Nephron progenitor cell (in vitro differentiated cells): ENCODE measurements at regions not wholly inside any gene's neighbourhood (a gene's known extent, or its start where the extent isn't known, plus 50 kb on each side); places are given as distances from the start of the nearest gene placed in this dataset.
"Not testable (repeated sequence)": the region's sequence is repeated elsewhere in the genome, so short reads cannot be mapped to it uniquely, and the experiment has no call there.

Experiments used
- DNase-seq: peaks from one replicate; pipeline ENCODE4 v3.0.0; 2021
- H3K27ac Mint-ChIP-seq: 2 replicates; pipeline ENCODE4 v1.8.0; 2021; ENCODE audit warnings: mild to moderate bottlenecking, moderate library complexity, mixed read lengths
- H3K27me3 Mint-ChIP-seq: 2 replicates; pipeline ENCODE4 v1.8.0; 2021; ENCODE audit warnings: mild to moderate bottlenecking, low read depth, mixed read lengths; ENCODE audit not compliant: poor library complexity
- H3K36me3 Mint-ChIP-seq: 2 replicates; pipeline ENCODE4 v1.8.0; 2021; ENCODE audit warnings: low read depth, mixed read lengths
- H3K4me1 Mint-ChIP-seq: 2 replicates; pipeline ENCODE4 v1.8.0; 2021; ENCODE audit warnings: mixed read lengths
- H3K4me3 Mint-ChIP-seq: 2 replicates; pipeline ENCODE4 v1.8.0; 2021; ENCODE audit warnings: mild to moderate bottlenecking, moderate library complexity, mixed read lengths
- H3K9me3 Mint-ChIP-seq: 2 replicates; pipeline ENCODE4 v1.8.0; 2021; ENCODE audit warnings: mild to moderate bottlenecking, moderate library complexity, mixed read lengths
- TF ChIP-seq, protein P1 (sequence below): fragments of 200-600 bp; sonication (generic); IDR thresholded peaks from 2 replicates; pipeline ENCODE4 v1.5.0; 2021; ENCODE audit warnings: antibody characterized with exemption

DNA sequence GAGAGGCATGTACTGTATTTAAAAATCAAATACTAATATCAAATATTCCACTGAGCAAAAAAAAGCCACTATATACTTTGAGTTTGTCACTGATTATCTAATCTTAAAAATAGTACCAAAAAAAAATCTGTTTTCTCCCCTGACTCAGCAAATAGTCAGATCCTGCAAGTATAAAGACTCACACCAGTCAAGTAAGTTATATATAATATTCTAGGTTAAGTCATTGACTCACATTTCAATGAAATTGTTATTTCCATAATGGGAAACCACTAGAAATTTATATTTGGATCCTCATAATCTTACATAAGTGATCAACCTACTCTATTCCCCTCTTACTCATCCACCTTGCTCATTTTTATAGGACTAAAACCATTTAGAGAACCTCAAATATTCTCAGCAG, 447.2 kb upstream of the MEF2C start:
- TF ChIP-seq, protein P1, sequence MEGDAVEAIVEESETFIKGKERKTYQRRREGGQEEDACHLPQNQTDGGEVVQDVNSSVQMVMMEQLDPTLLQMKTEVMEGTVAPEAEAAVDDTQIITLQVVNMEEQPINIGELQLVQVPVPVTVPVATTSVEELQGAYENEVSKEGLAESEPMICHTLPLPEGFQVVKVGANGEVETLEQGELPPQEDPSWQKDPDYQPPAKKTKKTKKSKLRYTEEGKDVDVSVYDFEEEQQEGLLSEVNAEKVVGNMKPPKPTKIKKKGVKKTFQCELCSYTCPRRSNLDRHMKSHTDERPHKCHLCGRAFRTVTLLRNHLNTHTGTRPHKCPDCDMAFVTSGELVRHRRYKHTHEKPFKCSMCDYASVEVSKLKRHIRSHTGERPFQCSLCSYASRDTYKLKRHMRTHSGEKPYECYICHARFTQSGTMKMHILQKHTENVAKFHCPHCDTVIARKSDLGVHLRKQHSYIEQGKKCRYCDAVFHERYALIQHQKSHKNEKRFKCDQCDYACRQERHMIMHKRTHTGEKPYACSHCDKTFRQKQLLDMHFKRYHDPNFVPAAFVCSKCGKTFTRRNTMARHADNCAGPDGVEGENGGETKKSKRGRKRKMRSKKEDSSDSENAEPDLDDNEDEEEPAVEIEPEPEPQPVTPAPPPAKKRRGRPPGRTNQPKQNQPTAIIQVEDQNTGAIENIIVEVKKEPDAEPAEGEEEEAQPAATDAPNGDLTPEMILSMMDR: no peak
- Mint-ChIP-seq H3K36me3 (peaks cover 4% of the 10 kb centered on the region), H3K4me3 (no peak overlapping the region), H3K27ac (no peak overlapping the region), H3K27me3 (no peaks in the 10 kb centered on the region), H3K9me3 (peaks cover 4% of the 10 kb centered on the region), H3K4me1 (peaks cover 13% of the 10 kb centered on the region)
- DNase-seq: no peak

DNA sequence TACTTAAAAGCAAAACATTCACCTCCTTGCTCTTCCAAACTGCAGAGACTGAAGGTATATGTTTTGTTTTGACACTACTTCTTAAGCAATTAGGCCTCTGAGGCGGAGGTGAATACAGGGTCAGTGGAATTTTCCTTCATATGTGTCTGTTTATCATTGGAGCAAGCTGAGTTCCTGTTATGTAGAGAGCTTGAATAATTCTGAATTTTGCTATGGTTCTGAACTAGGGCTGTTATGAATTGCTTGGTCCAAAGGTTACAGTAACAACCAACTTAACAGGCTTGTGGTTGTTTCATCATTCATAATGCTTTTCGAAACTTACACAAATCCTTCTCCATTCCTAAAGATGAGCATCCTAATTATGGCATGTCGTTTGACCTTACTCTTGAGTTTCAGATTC, 444.6 kb upstream of the MEF2C start:
- peaks cover 4% of the 10 kb centered on the region for H3K9me3 Mint-ChIP-seq
- H3K27ac Mint-ChIP-seq: no peak overlapping the region
- H3K4me3 Mint-ChIP-seq: no peak overlapping the region
- peaks cover 13% of the 10 kb centered on the region for H3K4me1 Mint-ChIP-seq
- DNase-seq: no peak
- TF ChIP-seq, protein P1: no peak
- no peaks in the 10 kb centered on the region for H3K27me3 Mint-ChIP-seq
- peaks cover 4% of the 10 kb centered on the region for H3K36me3 Mint-ChIP-seq

GRCh38 chr5:89324990-89325389, 442.0 kb upstream of the MEF2C start:
- peaks cover 13% of the 10 kb centered on the region for H3K4me1 Mint-ChIP-seq
- H3K27ac Mint-ChIP-seq: no peak overlapping the region
- no peak overlapping the region for H3K4me3 Mint-ChIP-seq
- no peaks in the 10 kb centered on the region for H3K27me3 Mint-ChIP-seq
- DNase-seq: no peak
- peaks cover 4% of the 10 kb centered on the region for H3K36me3 Mint-ChIP-seq
- H3K9me3 Mint-ChIP-seq: peaks cover 4% of the 10 kb centered on the region
- TF ChIP-seq, protein P1: no peak

DNA sequence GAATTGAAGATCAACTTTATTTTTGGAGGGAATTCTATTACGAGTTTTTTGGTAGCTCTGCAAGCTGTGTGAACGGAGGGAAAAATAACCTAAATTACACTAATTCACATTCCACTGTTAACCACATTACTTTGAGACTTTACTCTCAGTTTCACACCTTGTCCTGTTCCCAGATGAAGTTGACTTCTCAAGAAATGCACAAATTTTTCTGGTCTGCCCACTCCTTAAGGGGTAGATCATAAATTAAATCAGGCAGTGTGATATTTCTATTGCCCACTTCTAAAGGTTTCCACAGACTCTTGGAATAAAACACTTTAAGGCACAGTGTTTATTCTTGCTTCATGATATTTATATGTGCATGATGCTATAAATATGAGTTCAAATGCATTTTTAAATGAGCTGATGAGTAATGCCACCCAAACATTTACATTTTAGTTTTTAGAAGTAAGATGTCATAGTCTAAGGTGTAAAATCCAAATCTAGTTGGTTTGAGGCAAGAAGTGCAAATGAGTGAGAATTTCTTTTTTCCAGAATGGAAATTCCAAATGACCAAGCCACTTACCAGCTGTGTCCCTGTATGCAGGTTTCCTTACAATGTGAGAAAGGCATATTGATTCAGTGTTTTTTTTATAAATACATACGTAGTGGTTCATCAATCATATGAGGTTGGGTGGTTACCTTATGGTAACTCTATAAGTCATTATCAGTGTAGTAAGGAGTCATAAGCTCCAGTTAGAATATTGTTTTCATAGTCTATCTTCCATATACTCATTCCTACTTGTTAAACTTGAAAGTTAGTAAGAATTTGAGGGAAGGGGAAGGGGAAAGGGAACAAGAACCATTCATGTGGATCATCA, 437.7 kb upstream of the MEF2C start:
- Mint-ChIP-seq H3K36me3 (no peaks in the 10 kb centered on the region), H3K4me1 (peaks cover 2% of the 10 kb centered on the region), H3K27me3 (peaks cover 4% of the 10 kb centered on the region), H3K4me3 (no peak overlapping the region), H3K9me3 (no peaks in the 10 kb centered on the region), H3K27ac (no peak overlapping the region)
- DNase-seq: no peak
- TF ChIP-seq, protein P1: no peak

DNA sequence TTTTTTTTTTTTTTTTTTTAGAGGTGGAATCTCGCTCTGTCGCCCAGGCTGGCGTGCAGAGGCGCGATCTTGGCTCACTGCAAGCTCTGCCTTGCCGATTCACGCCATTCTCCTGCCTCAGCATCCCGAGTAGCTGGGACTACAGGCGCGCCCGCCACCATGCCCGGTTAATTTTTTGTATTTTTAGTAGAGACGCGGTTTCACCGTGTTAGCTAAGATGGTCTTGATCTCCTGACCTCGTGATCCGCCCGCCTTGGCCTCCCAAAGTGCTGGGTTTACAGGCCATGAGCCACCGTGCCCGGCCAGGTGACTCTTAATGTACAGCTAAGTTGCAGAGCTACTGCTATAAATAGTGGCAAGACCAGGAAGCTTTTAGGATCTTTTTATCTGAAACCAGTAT, 434.9 kb upstream of the MEF2C start:
- not testable (repeated sequence) for DNase-seq, H3K4me3 Mint-ChIP-seq, H3K9me3 Mint-ChIP-seq, H3K27ac Mint-ChIP-seq, H3K27me3 Mint-ChIP-seq, H3K36me3 Mint-ChIP-seq
- peaks cover 23% of the 10 kb centered on the region for H3K4me1 Mint-ChIP-seq

- TF ChIP-seq, protein P1: no peak
- no peak for DNase-seq
These were observed 432.5 kb upstream of the MEF2C start for GRCh38 chr5:89315286-89316100.

More at GRCh38 chr5:89315286-89316100, 432.5 kb upstream of the MEF2C start:
- no peak overlapping the region for H3K4me3 Mint-ChIP-seq
- H3K27ac Mint-ChIP-seq: peak overlapping the region; percentile 59
- no peaks in the 10 kb centered on the region for H3K36me3 Mint-ChIP-seq
- H3K27me3 Mint-ChIP-seq: peaks cover 4% of the 10 kb centered on the region
- H3K9me3 Mint-ChIP-seq: no peaks in the 10 kb centered on the region
- peaks cover 23% of the 10 kb centered on the region for H3K4me1 Mint-ChIP-seq
